IPS DF 6.9 (cell line): ENCODE measurements at regions not wholly inside any gene's neighbourhood (a gene's known extent, or its start where the extent isn't known, plus 50 kb on each side); places are given as distances from the start of the nearest gene placed in this dataset.
"Not testable (repeated sequence)": the region's sequence is repeated elsewhere in the genome, so short reads cannot be mapped to it uniquely, and the experiment has no call there.

Source experiments
- DNase-seq: peaks from one replicate; pipeline ENCODE4 v3.0.0-alpha.2; 2013; ENCODE audit warnings: low read depth, low spot score
- H3K27ac ChIP-seq: one replicate; pipeline ENCODE4 v1.5.1; 2013; ENCODE audit warnings: low read length, control low read depth
- H3K27me3 ChIP-seq: 2 replicates; pipeline ENCODE4 v1.6.1; 2013; ENCODE audit warnings: mild to moderate bottlenecking, low read length; ENCODE audit not compliant: control insufficient read depth, insufficient read depth
- H3K36me3 ChIP-seq: 2 replicates; pipeline ENCODE4 v1.6.1; 2013; ENCODE audit warnings: low read length; ENCODE audit not compliant: control insufficient read depth, insufficient read depth
- H3K4me1 ChIP-seq: 2 replicates; pipeline ENCODE4 v1.6.1; 2013; ENCODE audit warnings: low read length; ENCODE audit not compliant: control insufficient read depth, insufficient read depth
- H3K4me3 ChIP-seq: 2 replicates; pipeline ENCODE4 v1.5.1; 2013; ENCODE audit warnings: mild to moderate bottlenecking, low read length
- H3K9me3 ChIP-seq: 2 replicates; pipeline ENCODE4 v1.6.1; 2013; ENCODE audit warnings: low read length, inconsistent platforms; ENCODE audit not compliant: control insufficient read depth, insufficient read depth
- WGBS: extraction: QIAGEN DNeasy Blood & Tissue Kit; methylation state at CpG from one replicate; pipeline ENCODE4 v1.1.7; 2013; ENCODE audit warnings: mixed read lengths, missing lambda C conversion rate; ENCODE audit not compliant: insufficient read length, insufficient coverage; 5-methylcytosine and 5-hydroxymethylcytosine counted together

GRCh38 chr3:106068795-106069194 lies 200.0 kb upstream of the CBLB start:
- no CpG with 5 or more reads among the region's 2 CpGs for WGBS
- H3K4me3 ChIP-seq = no peak overlapping the region
- no peaks in the 10 kb centered on the region for H3K27me3 ChIP-seq
- H3K36me3 ChIP-seq = no peaks in the 10 kb centered on the region
- H3K9me3 ChIP-seq = no peaks in the 10 kb centered on the region
- no peak for DNase-seq
- H3K4me1 ChIP-seq = no peaks in the 10 kb centered on the region
- no peak overlapping the region for H3K27ac ChIP-seq

GRCh38 chr3:106070187-106070586 lies 201.4 kb upstream of the CBLB start:
- no peaks in the 10 kb centered on the region for H3K27me3 ChIP-seq

GRCh38 chr3:106071306-106071705 lies 202.5 kb upstream of the CBLB start:
- no peaks in the 10 kb centered on the region for H3K4me1 ChIP-seq
- H3K27ac ChIP-seq = no peak overlapping the region
- DNase-seq = no peak
- H3K9me3 ChIP-seq = no peaks in the 10 kb centered on the region
- H3K4me3 ChIP-seq = no peak overlapping the region
- no peaks in the 10 kb centered on the region for H3K27me3 ChIP-seq
- H3K36me3 ChIP-seq = no peaks in the 10 kb centered on the region
- no CpG with 5 or more reads among the region's 4 CpGs for WGBS

More at GRCh38 chr3:106070187-106070586, 201.4 kb upstream of the CBLB start:
- Histone ChIP-seq H3K27ac (no peak overlapping the region), H3K4me3 (no peak overlapping the region), H3K9me3 (no peaks in the 10 kb centered on the region), H3K36me3 (no peaks in the 10 kb centered on the region), H3K4me1 (no peaks in the 10 kb centered on the region)
- WGBS = no CpG with 5 or more reads among the region's 3 CpGs
- DNase-seq = no peak

GRCh38 chr3:106072596-106072995 lies 203.8 kb upstream of the CBLB start:
- 100% methylated on average over 2 of the region's 5 CpGs for WGBS
- not testable (repeated sequence) for H3K27me3 ChIP-seq, H3K4me1 ChIP-seq

GRCh38 chr3:106073806-106074205 lies 205.0 kb upstream of the CBLB start:
- not testable (repeated sequence) for H3K27ac ChIP-seq, H3K27me3 ChIP-seq, DNase-seq, H3K36me3 ChIP-seq, H3K4me3 ChIP-seq, H3K9me3 ChIP-seq, H3K4me1 ChIP-seq
- WGBS = no CpG with 5 or more reads among the region's 31 CpGs

More at GRCh38 chr3:106072596-106072995, 203.8 kb upstream of the CBLB start:
- H3K36me3 ChIP-seq, H3K27ac ChIP-seq, H3K4me3 ChIP-seq, DNase-seq, H3K9me3 ChIP-seq: not testable (repeated sequence)

- H3K36me3 ChIP-seq, H3K9me3 ChIP-seq, H3K4me3 ChIP-seq, DNase-seq, H3K27me3 ChIP-seq, H3K27ac ChIP-seq, H3K4me1 ChIP-seq: not testable (repeated sequence)
- WGBS = no CpG with 5 or more reads among the region's 5 CpGs
Observed at GRCh38 chr3:106075731-106076130, 206.9 kb upstream of the CBLB start.

- H3K36me3 ChIP-seq = no peaks in the 10 kb centered on the region
- H3K4me3 ChIP-seq = no peak overlapping the region
- H3K27me3 ChIP-seq = no peaks in the 10 kb centered on the region
- no peaks in the 10 kb centered on the region for H3K4me1 ChIP-seq
- DNase-seq = no peak
- no peaks in the 10 kb centered on the region for H3K9me3 ChIP-seq
- H3K27ac ChIP-seq = no peak overlapping the region
Observed at GRCh38 chr3:106078635-106079034, 209.8 kb upstream of the CBLB start.

GRCh38 chr3:106082616-106083015 lies 213.8 kb upstream of the CBLB start:
- no peak overlapping the region for H3K4me3 ChIP-seq
- no peaks in the 10 kb centered on the region for H3K27me3 ChIP-seq
- H3K9me3 ChIP-seq = no peaks in the 10 kb centered on the region
- no CpG with 5 or more reads among the region's 1 CpG for WGBS
- H3K36me3 ChIP-seq = no peaks in the 10 kb centered on the region
- no peaks in the 10 kb centered on the region for H3K4me1 ChIP-seq
- DNase-seq = no peak
- no peak overlapping the region for H3K27ac ChIP-seq

- no peaks in the 10 kb centered on the region for H3K36me3 ChIP-seq
- no peaks in the 10 kb centered on the region for H3K4me1 ChIP-seq
- no peak overlapping the region for H3K27ac ChIP-seq
- H3K9me3 ChIP-seq = no peaks in the 10 kb centered on the region
- no peak for DNase-seq
- H3K4me3 ChIP-seq = no peak overlapping the region
- H3K27me3 ChIP-seq = no peaks in the 10 kb centered on the region
- no CpG with 5 or more reads among the region's 1 CpG for WGBS
Observed at GRCh38 chr3:106083207-106083606, 214.4 kb upstream of the CBLB start.

GRCh38 chr3:106083854-106084253 lies 215.0 kb upstream of the CBLB start:
- H3K4me3 ChIP-seq = no peak overlapping the region
- H3K27ac ChIP-seq = no peak overlapping the region
- no peaks in the 10 kb centered on the region for H3K4me1 ChIP-seq
- no peaks in the 10 kb centered on the region for H3K9me3 ChIP-seq
- H3K36me3 ChIP-seq = no peaks in the 10 kb centered on the region
- WGBS = no CpG with 5 or more reads among the region's 1 CpG
- no peak for DNase-seq
- no peaks in the 10 kb centered on the region for H3K27me3 ChIP-seq

- H3K4me3 ChIP-seq = no peak overlapping the region
- DNase-seq = no peak
- no peaks in the 10 kb centered on the region for H3K9me3 ChIP-seq
- WGBS = no CpG with 5 or more reads among the region's 1 CpG
- H3K27ac ChIP-seq = no peak overlapping the region
- no peaks in the 10 kb centered on the region for H3K36me3 ChIP-seq
- H3K4me1 ChIP-seq = no peaks in the 10 kb centered on the region
- no peaks in the 10 kb centered on the region for H3K27me3 ChIP-seq
Observed at GRCh38 chr3:106086038-106086437, 217.2 kb upstream of the CBLB start.
